ENCODE measurements at regions not wholly inside any gene's neighbourhood (a gene's known extent, or its start where the extent isn't known, plus 50 kb on each side); places are given as distances from the start of the nearest gene placed in this dataset.
"Not testable (repeated sequence)": the region's sequence is repeated elsewhere in the genome, so short reads cannot be mapped to it uniquely, and the experiment has no call there.

GRCh38 chr10:36769741-36770140, 355.7 kb upstream of the ANKRD30A start:
- not testable (repeated sequence) for H3K9me3 ChIP-seq (replicated peaks; ENCODE audit: control insufficient read depth, low read depth, low read length); H3K27ac ChIP-seq (ENCODE audit: low read length); H3K4me3 ChIP-seq (ENCODE audit: low read length); DNase-seq; H3K4me1 ChIP-seq (ENCODE audit: control insufficient read depth, insufficient read depth, low read length); H3K36me3 ChIP-seq (ENCODE audit: control insufficient read depth, insufficient read depth, low read length); H3K27me3 ChIP-seq (ENCODE audit: control insufficient read depth, insufficient read depth, low read length)
- WGBS (ENCODE audit: insufficient coverage), result 90% methylated on average over 6 of the region's 7 CpGs

- no peak overlapping the region for H3K4me3 ChIP-seq (ENCODE audit: low read length)
- DNase-seq, result no peak
- H3K27ac ChIP-seq (ENCODE audit: low read length), result no peak overlapping the region
- no peaks in the 10 kb centered on the region for H3K9me3 ChIP-seq (replicated peaks; ENCODE audit: control insufficient read depth, low read depth, low read length)
- no peaks in the 10 kb centered on the region for H3K27me3 ChIP-seq (ENCODE audit: control insufficient read depth, insufficient read depth, low read length)
- H3K36me3 ChIP-seq (ENCODE audit: control insufficient read depth, insufficient read depth, low read length), result no peaks in the 10 kb centered on the region
- no peaks in the 10 kb centered on the region for H3K4me1 ChIP-seq (ENCODE audit: control insufficient read depth, insufficient read depth, low read length)
- WGBS (ENCODE audit: insufficient coverage), result no CpG with 5 or more reads among the region's 3 CpGs
Observed at GRCh38 chr10:36766940-36767339, 358.5 kb upstream of the ANKRD30A start.

- no peak for DNase-seq
- WGBS (ENCODE audit: insufficient coverage), result no CpG with 5 or more reads among the region's 2 CpGs
- Histone ChIP-seq H3K27ac (ENCODE audit: low read length) (peak overlapping the region; percentile 24), H3K4me3 (ENCODE audit: low read length) (no peak overlapping the region), H3K4me1 (ENCODE audit: control insufficient read depth, insufficient read depth, low read length) (no peaks in the 10 kb centered on the region), H3K27me3 (ENCODE audit: control insufficient read depth, insufficient read depth, low read length) (no peaks in the 10 kb centered on the region), H3K36me3 (ENCODE audit: control insufficient read depth, insufficient read depth, low read length) (no peaks in the 10 kb centered on the region), H3K9me3 (replicated peaks; ENCODE audit: control insufficient read depth, low read depth, low read length) (no peaks in the 10 kb centered on the region)
Observed at GRCh38 chr10:36766415-36766810, 359.0 kb upstream of the ANKRD30A start.

GRCh38 chr10:36765782-36766414, 359.5 kb upstream of the ANKRD30A start:
- Histone ChIP-seq H3K27me3 (ENCODE audit: control insufficient read depth, insufficient read depth, low read length) (no peaks in the 10 kb centered on the region), H3K4me1 (ENCODE audit: control insufficient read depth, insufficient read depth, low read length) (no peaks in the 10 kb centered on the region), H3K27ac (ENCODE audit: low read length) (no peak overlapping the region), H3K36me3 (ENCODE audit: control insufficient read depth, insufficient read depth, low read length) (no peaks in the 10 kb centered on the region), H3K9me3 (replicated peaks; ENCODE audit: control insufficient read depth, low read depth, low read length) (no peaks in the 10 kb centered on the region), H3K4me3 (ENCODE audit: low read length) (no peak overlapping the region)
- DNase-seq, result peak; percentile 56
- no CpG with 5 or more reads among the region's 2 CpGs for WGBS (ENCODE audit: insufficient coverage)

- 100% methylated on average over 1 of the region's 4 CpGs for WGBS (ENCODE audit: insufficient coverage)
- Histone ChIP-seq H3K4me3 (ENCODE audit: low read length) (no peak overlapping the region), H3K9me3 (replicated peaks; ENCODE audit: control insufficient read depth, low read depth, low read length) (no peaks in the 10 kb centered on the region), H3K4me1 (ENCODE audit: control insufficient read depth, insufficient read depth, low read length) (no peaks in the 10 kb centered on the region), H3K36me3 (ENCODE audit: control insufficient read depth, insufficient read depth, low read length) (no peaks in the 10 kb centered on the region), H3K27me3 (ENCODE audit: control insufficient read depth, insufficient read depth, low read length) (no peaks in the 10 kb centered on the region), H3K27ac (ENCODE audit: low read length) (no peak overlapping the region)
- no peak for DNase-seq
Observed at GRCh38 chr10:36764823-36765222, 360.6 kb upstream of the ANKRD30A start.

GRCh38 chr10:36761121-36761520, 364.3 kb upstream of the ANKRD30A start:
- H3K9me3 ChIP-seq (replicated peaks; ENCODE audit: control insufficient read depth, low read depth, low read length), result no peaks in the 10 kb centered on the region
- no peaks in the 10 kb centered on the region for H3K27me3 ChIP-seq (ENCODE audit: control insufficient read depth, insufficient read depth, low read length)
- WGBS (ENCODE audit: insufficient coverage), result no CpG with 5 or more reads among the region's 1 CpG
- H3K4me3 ChIP-seq (ENCODE audit: low read length), result no peak overlapping the region
- no peak overlapping the region for H3K27ac ChIP-seq (ENCODE audit: low read length)
- no peak for DNase-seq
- H3K36me3 ChIP-seq (ENCODE audit: control insufficient read depth, insufficient read depth, low read length), result no peaks in the 10 kb centered on the region
- peaks cover 2% of the 10 kb centered on the region for H3K4me1 ChIP-seq (ENCODE audit: control insufficient read depth, insufficient read depth, low read length)

- WGBS (ENCODE audit: insufficient coverage), result 70% methylated on average over 3 of the region's 3 CpGs
- peak; percentile 71 for DNase-seq
- H3K27me3 ChIP-seq (ENCODE audit: control insufficient read depth, insufficient read depth, low read length), result no peaks in the 10 kb centered on the region
Observed at GRCh38 chr10:36759141-36759805, 366.1 kb upstream of the ANKRD30A start.

GRCh38 chr10:36748128-36748871, 377.1 kb upstream of the ANKRD30A start:
- 97% methylated on average over 16 of the region's 19 CpGs for WGBS (ENCODE audit: insufficient coverage)
- DNase-seq, result no peak
- Histone ChIP-seq H3K4me1 (ENCODE audit: control insufficient read depth, insufficient read depth, low read length) (no peaks in the 10 kb centered on the region), H3K27me3 (ENCODE audit: control insufficient read depth, insufficient read depth, low read length) (no peaks in the 10 kb centered on the region), H3K4me3 (ENCODE audit: low read length) (no peak overlapping the region), H3K9me3 (replicated peaks; ENCODE audit: control insufficient read depth, low read depth, low read length) (peaks cover 4% of the 10 kb centered on the region), H3K36me3 (ENCODE audit: control insufficient read depth, insufficient read depth, low read length) (no peaks in the 10 kb centered on the region), H3K27ac (ENCODE audit: low read length) (no peak overlapping the region)

More at GRCh38 chr10:36759141-36759805, 366.1 kb upstream of the ANKRD30A start:
- Histone ChIP-seq H3K36me3 (ENCODE audit: control insufficient read depth, insufficient read depth, low read length) (no peaks in the 10 kb centered on the region), H3K27ac (ENCODE audit: low read length) (no peak overlapping the region), H3K4me3 (ENCODE audit: low read length) (no peak overlapping the region), H3K4me1 (ENCODE audit: control insufficient read depth, insufficient read depth, low read length) (peaks cover 2% of the 10 kb centered on the region), H3K9me3 (replicated peaks; ENCODE audit: control insufficient read depth, low read depth, low read length) (no peaks in the 10 kb centered on the region)

GRCh38 chr10:36739884-36740445, 385.4 kb upstream of the ANKRD30A start:
- Histone ChIP-seq H3K4me3 (ENCODE audit: low read length) (no peak overlapping the region), H3K9me3 (replicated peaks; ENCODE audit: control insufficient read depth, low read depth, low read length) (no peaks in the 10 kb centered on the region), H3K4me1 (ENCODE audit: control insufficient read depth, insufficient read depth, low read length) (no peaks in the 10 kb centered on the region), H3K36me3 (ENCODE audit: control insufficient read depth, insufficient read depth, low read length) (no peaks in the 10 kb centered on the region), H3K27me3 (ENCODE audit: control insufficient read depth, insufficient read depth, low read length) (no peaks in the 10 kb centered on the region), H3K27ac (ENCODE audit: low read length) (no peak overlapping the region)
- no peak for DNase-seq
- WGBS (ENCODE audit: insufficient coverage), result 75% methylated on average over 1 of the region's 5 CpGs

- DNase-seq, result no peak
- 100% methylated on average over 1 of the region's 4 CpGs for WGBS (ENCODE audit: insufficient coverage)
- Histone ChIP-seq H3K36me3 (ENCODE audit: control insufficient read depth, insufficient read depth, low read length) (no peaks in the 10 kb centered on the region), H3K4me1 (ENCODE audit: control insufficient read depth, insufficient read depth, low read length) (no peaks in the 10 kb centered on the region), H3K4me3 (ENCODE audit: low read length) (no peak overlapping the region), H3K27ac (ENCODE audit: low read length) (no peak overlapping the region), H3K27me3 (ENCODE audit: control insufficient read depth, insufficient read depth, low read length) (no peaks in the 10 kb centered on the region), H3K9me3 (replicated peaks; ENCODE audit: control insufficient read depth, low read depth, low read length) (no peaks in the 10 kb centered on the region)
Observed at GRCh38 chr10:36738738-36739431, 386.5 kb upstream of the ANKRD30A start.

Data from muscle of leg (tissue), 3 donors.